Natural killer cell (primary cell): ENCODE measurements at regions not wholly inside any gene's neighbourhood (a gene's known extent, or its start where the extent isn't known, plus 50 kb on each side); places are given as distances from the start of the nearest gene placed in this dataset.
"Not testable (repeated sequence)": the region's sequence is repeated elsewhere in the genome, so short reads cannot be mapped to it uniquely, and the experiment has no call there.

Experiments used
- ATAC-seq, 3 donors: fragments of 150-1000 bp in 2 of 3; fragments of 200-7000 bp in 1 of 3; cut with Tn5 transposase; 1 replicate in 1 of 3; 2 replicates in 2 of 3; pipeline ENCODE4 v1.10.0; 2021; ENCODE audit warnings: mild to moderate bottlenecking in 2 of 3, moderate library complexity in 2 of 3
- DNase-seq, 2 donors: peaks; one replicate each; pipeline versions ENCODE4 v3.0.0 to v3.0.0-alpha.2; 2013 to 2021; ENCODE audit warnings: mixed read lengths in 1 of 2
- H3K27ac ChIP-seq: one replicate; pipeline ENCODE4 v1.5.1; 2013; ENCODE audit warnings: mild to moderate bottlenecking, low read length
- H3K27me3 ChIP-seq: one replicate; pipeline ENCODE4 v1.6.1; 2013; ENCODE audit warnings: low read length; ENCODE audit not compliant: control insufficient read depth, insufficient read depth
- H3K36me3 ChIP-seq: one replicate; pipeline ENCODE4 v1.6.1; 2013; ENCODE audit warnings: low read length; ENCODE audit not compliant: control insufficient read depth, insufficient read depth
- H3K4me1 ChIP-seq: one replicate; pipeline ENCODE4 v1.6.1; 2013; ENCODE audit warnings: low read length; ENCODE audit not compliant: control insufficient read depth, insufficient read depth
- H3K4me3 ChIP-seq: one replicate; pipeline ENCODE4 v1.5.1; 2013; ENCODE audit warnings: low read length
- H3K9me3 ChIP-seq: one replicate; pipeline ENCODE4 v1.6.1; 2013; ENCODE audit warnings: low read length; ENCODE audit not compliant: control insufficient read depth, insufficient read depth
- H3K27ac Mint-ChIP-seq, 2 donors: one replicate each; pipeline ENCODE4 v1.8.0; 2022; ENCODE audit warnings: mild to moderate bottlenecking in 2 of 2, mixed read lengths in 2 of 2, moderate library complexity in 1 of 2
- H3K27me3 Mint-ChIP-seq, 2 donors: one replicate each; pipeline ENCODE4 v1.8.0; 2022; ENCODE audit warnings: low read depth in 2 of 2, mixed read lengths in 2 of 2
- H3K36me3 Mint-ChIP-seq: one replicate; pipeline ENCODE4 v1.8.0; 2022; ENCODE audit warnings: mixed read lengths
- H3K4me1 Mint-ChIP-seq, 2 donors: one replicate each; pipeline ENCODE4 v1.8.0; 2022; ENCODE audit warnings: mixed read lengths in 2 of 2
- H3K4me3 Mint-ChIP-seq: one replicate; pipeline ENCODE4 v1.8.0; 2022; ENCODE audit warnings: mild to moderate bottlenecking, moderate library complexity, mixed read lengths
- H3K9me3 Mint-ChIP-seq, 2 donors: one replicate each; pipeline ENCODE4 v1.8.0; 2022; ENCODE audit warnings: mixed read lengths in 2 of 2
- CTCF ChIP-seq: fragments of 200-600 bp; IDR thresholded peaks from one replicate; pipeline ENCODE4 v1.8.0; 2022; ENCODE audit warnings: antibody characterized with exemption
- WGBS: methylation state at CpG from one replicate; pipeline ENCODE4 v1.1.7; 2013; ENCODE audit warnings: missing lambda C conversion rate; ENCODE audit not compliant: insufficient coverage; 5-methylcytosine and 5-hydroxymethylcytosine counted together
- intact Hi-C: fragments of 100-400 bp; cut with micrococcal nuclease; formaldehyde crosslinking; loops from one replicate; pipeline ENCODE4 v1.14.2; 2022

- no peaks in the 10 kb centered on the region for H3K36me3 ChIP-seq
- Mint-ChIP-seq H3K27me3 (peaks cover 0 to 22% of the 10 kb centered on the region in 2 donors), H3K4me3 (no peak overlapping the region), H3K9me3 (peaks cover 3% of the 10 kb centered on the region in 2 donors), H3K36me3 (no peaks in the 10 kb centered on the region), H3K4me1 (peaks cover 20 to 30% of the 10 kb centered on the region in 2 donors), H3K27ac (no peak overlapping the region)
- 91% methylated on average over 4 of the region's 4 CpGs for WGBS
- ATAC-seq = no peak
- intact Hi-C loops = no loop called here
- H3K27ac ChIP-seq = no peak overlapping the region
- DNase-seq = no peak
- peaks cover 7% of the 10 kb centered on the region for H3K4me1 ChIP-seq
- H3K27me3 ChIP-seq = no peaks in the 10 kb centered on the region
- TF ChIP-seq CTCF = no peak
- H3K9me3 ChIP-seq = no peaks in the 10 kb centered on the region
- H3K4me3 ChIP-seq = no peak overlapping the region
Measured at GRCh38 chr11:46207270-46207669, 70.2 kb upstream of the CREB3L1 start.

GRCh38 chr11:46204415-46204814 lies 73.0 kb upstream of the CREB3L1 start:
- H3K4me1 ChIP-seq, H3K27me3 ChIP-seq, intact Hi-C loops, H3K27ac ChIP-seq, H3K36me3 ChIP-seq, ATAC-seq, DNase-seq, H3K4me3 ChIP-seq, H3K9me3 Mint-ChIP-seq, H3K36me3 Mint-ChIP-seq, H3K9me3 ChIP-seq, H3K4me3 Mint-ChIP-seq, H3K4me1 Mint-ChIP-seq, H3K27ac Mint-ChIP-seq: not testable (repeated sequence)
- 85% methylated on average over 6 of the region's 7 CpGs for WGBS
- peaks cover 7 to 27% of the 10 kb centered on the region in 2 donors for H3K27me3 Mint-ChIP-seq

GRCh38 chr11:46203746-46204145 lies 73.7 kb upstream of the CREB3L1 start:
- no peaks in the 10 kb centered on the region for H3K9me3 Mint-ChIP-seq
- Histone ChIP-seq H3K27me3 (no peaks in the 10 kb centered on the region), H3K4me1 (no peaks in the 10 kb centered on the region), H3K4me3 (no peak overlapping the region), H3K27ac (no peak overlapping the region), H3K9me3 (no peaks in the 10 kb centered on the region), H3K36me3 (no peaks in the 10 kb centered on the region)
- no peaks in the 10 kb centered on the region for H3K36me3 Mint-ChIP-seq
- WGBS = 88% methylated on average over 7 of the region's 7 CpGs
- intact Hi-C loops = no loop called here
- peaks cover 0 to under 1% of the 10 kb centered on the region in 2 donors for H3K4me1 Mint-ChIP-seq
- TF ChIP-seq CTCF = no peak
- peaks cover 14 to 29% of the 10 kb centered on the region in 2 donors for H3K27me3 Mint-ChIP-seq
- no peak for ATAC-seq
- DNase-seq = no peak
- H3K27ac Mint-ChIP-seq = no peak overlapping the region
- H3K4me3 Mint-ChIP-seq = no peak overlapping the region

GRCh38 chr11:46202696-46203391 lies 74.6 kb upstream of the CREB3L1 start:
- intact Hi-C loops = no loop called here
- H3K4me3 ChIP-seq = no peak overlapping the region
- no peak overlapping the region for H3K27ac Mint-ChIP-seq
- H3K27me3 Mint-ChIP-seq = peaks cover 21 to 37% of the 10 kb centered on the region in 2 donors
- H3K9me3 Mint-ChIP-seq = no peaks in the 10 kb centered on the region
- H3K27me3 ChIP-seq = no peaks in the 10 kb centered on the region
- H3K36me3 Mint-ChIP-seq = no peaks in the 10 kb centered on the region
- no peaks in the 10 kb centered on the region for H3K4me1 ChIP-seq
- no peaks in the 10 kb centered on the region for H3K4me1 Mint-ChIP-seq
- DNase-seq = no peak
- no peak for TF ChIP-seq CTCF
- H3K36me3 ChIP-seq = no peaks in the 10 kb centered on the region
- no peak overlapping the region for H3K4me3 Mint-ChIP-seq
- ATAC-seq = no peak
- no peaks in the 10 kb centered on the region for H3K9me3 ChIP-seq
- 90% methylated on average over 10 of the region's 10 CpGs for WGBS
- H3K27ac ChIP-seq = no peak overlapping the region
